ENCODE measurements at regions not wholly inside any gene's neighbourhood (a gene's known extent, or its start where the extent isn't known, plus 50 kb on each side); places are given as distances from the start of the nearest gene placed in this dataset.

DNA sequence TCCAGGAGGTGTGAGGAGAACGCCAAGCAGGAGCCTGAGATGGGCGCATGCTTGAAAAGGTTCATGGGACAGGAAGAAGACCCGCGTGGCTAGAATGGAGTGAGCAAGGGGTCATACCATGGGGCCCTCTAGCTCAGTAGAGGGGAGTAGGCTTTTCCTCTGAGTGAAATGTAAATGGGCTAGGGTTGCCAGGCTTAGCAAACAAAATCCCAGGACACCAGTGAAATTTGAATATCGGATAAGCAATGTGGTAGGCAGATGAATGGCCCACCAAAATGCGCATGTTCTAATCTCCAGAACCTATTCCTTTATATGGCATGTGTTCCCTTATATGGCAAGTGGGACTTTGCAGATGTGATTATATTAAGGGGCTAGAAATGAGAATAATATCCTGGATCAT is 174.1 kb upstream of the CCDC68 start:
- no peak overlapping the region for H3K4me2 ChIP-seq (ENCODE audit: control insufficient read depth, extremely low read depth, insufficient read depth, low read depth, low read length)
- no peak for TF ChIP-seq EZH2 (IDR thresholded peaks at IDR 0.05; ENCODE audit: low read length)
- TF ChIP-seq, protein P1, sequence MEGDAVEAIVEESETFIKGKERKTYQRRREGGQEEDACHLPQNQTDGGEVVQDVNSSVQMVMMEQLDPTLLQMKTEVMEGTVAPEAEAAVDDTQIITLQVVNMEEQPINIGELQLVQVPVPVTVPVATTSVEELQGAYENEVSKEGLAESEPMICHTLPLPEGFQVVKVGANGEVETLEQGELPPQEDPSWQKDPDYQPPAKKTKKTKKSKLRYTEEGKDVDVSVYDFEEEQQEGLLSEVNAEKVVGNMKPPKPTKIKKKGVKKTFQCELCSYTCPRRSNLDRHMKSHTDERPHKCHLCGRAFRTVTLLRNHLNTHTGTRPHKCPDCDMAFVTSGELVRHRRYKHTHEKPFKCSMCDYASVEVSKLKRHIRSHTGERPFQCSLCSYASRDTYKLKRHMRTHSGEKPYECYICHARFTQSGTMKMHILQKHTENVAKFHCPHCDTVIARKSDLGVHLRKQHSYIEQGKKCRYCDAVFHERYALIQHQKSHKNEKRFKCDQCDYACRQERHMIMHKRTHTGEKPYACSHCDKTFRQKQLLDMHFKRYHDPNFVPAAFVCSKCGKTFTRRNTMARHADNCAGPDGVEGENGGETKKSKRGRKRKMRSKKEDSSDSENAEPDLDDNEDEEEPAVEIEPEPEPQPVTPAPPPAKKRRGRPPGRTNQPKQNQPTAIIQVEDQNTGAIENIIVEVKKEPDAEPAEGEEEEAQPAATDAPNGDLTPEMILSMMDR (optimal IDR thresholded peaks at IDR 0.05 in 1 of 3, IDR thresholded peaks at IDR 0.05 in 1 of 3, conservative IDR thresholded peaks at IDR 0.05 in 1 of 3; ENCODE audit: extremely low read depth in 1 of 3, insufficient read depth in 2 of 3, low read length in 3 of 3): no peak
- H3K9ac ChIP-seq (ENCODE audit: control insufficient read depth, extremely low read depth, insufficient read depth, low read length): no peak overlapping the region
- no peaks in the 10 kb centered on the region for H3K9me1 ChIP-seq (ENCODE audit: control insufficient read depth, extremely low read depth, insufficient read depth, low read length)
- no peak overlapping the region for H3K27ac ChIP-seq (ENCODE audit: control insufficient read depth, insufficient read depth, low read length)
- peaks cover 7% of the 10 kb centered on the region for H3K27me3 ChIP-seq (ENCODE audit: control insufficient read depth, extremely low read depth, insufficient read depth, low read length)
- no peak for FAIRE-seq
- no peaks in the 10 kb centered on the region for H3K9me3 ChIP-seq (ENCODE audit: control insufficient read depth, low read depth, low read length)
- dilution Hi-C loops (cut with MboI; ENCODE audit: extremely low pct_ligation_motif_present, low sequenced_read_pairs): no loop called here
- no peaks in the 10 kb centered on the region for H3K4me1 ChIP-seq (ENCODE audit: control insufficient read depth, extremely low read depth, insufficient read depth, low read length)
- no peaks in the 10 kb centered on the region for H3K36me3 ChIP-seq (ENCODE audit: control insufficient read depth in 2 of 2, extremely low read depth in 1 of 2, insufficient read depth in 2 of 2, low read length in 2 of 2)
- no peak for DNase-seq (ENCODE audit: low read depth, low spot score)
- no peaks in the 10 kb centered on the region for H4K20me1 ChIP-seq (ENCODE audit: control insufficient read depth, extremely low read depth, insufficient read depth, low read length)
- no peaks in the 10 kb centered on the region for H3K79me2 ChIP-seq (ENCODE audit: control insufficient read depth, insufficient read depth, low read length)
- no peak overlapping the region for H2AFZ ChIP-seq (ENCODE audit: control insufficient read depth, low read length)
- no peak overlapping the region for H3K4me3 ChIP-seq (ENCODE audit: control insufficient read depth in 2 of 3, extremely low read depth in 1 of 3, insufficient read depth in 2 of 3, low read depth in 1 of 3, low read length in 3 of 3)

DNA sequence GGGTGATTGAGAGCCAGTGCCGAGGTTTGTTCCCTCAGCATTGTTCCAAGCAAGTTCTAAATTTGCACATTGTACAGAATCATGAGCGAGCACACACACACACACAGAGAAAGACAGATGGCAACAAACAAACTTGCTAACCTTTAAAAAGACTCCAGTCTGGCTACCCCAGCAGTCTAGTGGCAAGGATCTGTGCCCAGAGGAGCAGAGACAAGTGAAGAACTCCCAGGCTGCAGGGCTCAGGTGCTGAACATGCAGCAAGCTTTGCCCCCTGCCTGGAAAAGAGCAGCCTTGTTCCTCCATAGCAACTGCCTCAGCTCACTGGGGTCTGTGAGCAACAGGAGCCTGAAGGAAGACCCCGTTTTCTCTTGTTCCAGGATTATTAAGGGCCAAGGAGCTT is 169.2 kb upstream of the CCDC68 start:
- H4K20me1 ChIP-seq (ENCODE audit: control insufficient read depth, extremely low read depth, insufficient read depth, low read length): no peaks in the 10 kb centered on the region
- no peak overlapping the region for H3K4me2 ChIP-seq (ENCODE audit: control insufficient read depth, extremely low read depth, insufficient read depth, low read depth, low read length)
- no peak overlapping the region for H3K9ac ChIP-seq (ENCODE audit: control insufficient read depth, extremely low read depth, insufficient read depth, low read length)
- H3K36me3 ChIP-seq (ENCODE audit: control insufficient read depth in 2 of 2, extremely low read depth in 1 of 2, insufficient read depth in 2 of 2, low read length in 2 of 2): no peaks in the 10 kb centered on the region
- H2AFZ ChIP-seq (ENCODE audit: control insufficient read depth, low read length): no peak overlapping the region
- no peak overlapping the region for H3K27ac ChIP-seq (ENCODE audit: control insufficient read depth, insufficient read depth, low read length)
- H3K27me3 ChIP-seq (ENCODE audit: control insufficient read depth, extremely low read depth, insufficient read depth, low read length): no peaks in the 10 kb centered on the region
- no peaks in the 10 kb centered on the region for H3K79me2 ChIP-seq (ENCODE audit: control insufficient read depth, insufficient read depth, low read length)
- FAIRE-seq (no peak), DNase-seq (ENCODE audit: low read depth, low spot score) (no peak)
- dilution Hi-C loops (cut with MboI; ENCODE audit: extremely low pct_ligation_motif_present, low sequenced_read_pairs): no loop called here
- H3K9me3 ChIP-seq (ENCODE audit: control insufficient read depth, low read depth, low read length): no peaks in the 10 kb centered on the region
- H3K9me1 ChIP-seq (ENCODE audit: control insufficient read depth, extremely low read depth, insufficient read depth, low read length): no peaks in the 10 kb centered on the region
- H3K4me1 ChIP-seq (ENCODE audit: control insufficient read depth, extremely low read depth, insufficient read depth, low read length): no peaks in the 10 kb centered on the region
- TF ChIP-seq, protein P1 (optimal IDR thresholded peaks at IDR 0.05 in 1 of 3, IDR thresholded peaks at IDR 0.05 in 1 of 3, conservative IDR thresholded peaks at IDR 0.05 in 1 of 3; ENCODE audit: extremely low read depth in 1 of 3, insufficient read depth in 2 of 3, low read length in 3 of 3): no peak
- TF ChIP-seq EZH2 (IDR thresholded peaks at IDR 0.05; ENCODE audit: low read length): no peak
- H3K4me3 ChIP-seq (ENCODE audit: control insufficient read depth in 2 of 3, extremely low read depth in 1 of 3, insufficient read depth in 2 of 3, low read depth in 1 of 3, low read length in 3 of 3): no peak overlapping the region
